SK-N-SH treated with all-trans-retinoic acid at 6 μM for 48 hours (cell line): ENCODE measurements at regions not wholly inside any gene's neighbourhood (a gene's known extent, or its start where the extent isn't known, plus 50 kb on each side); places are given as distances from the start of the nearest gene placed in this dataset.
"Not testable (repeated sequence)": the region's sequence is repeated elsewhere in the genome, so short reads cannot be mapped to it uniquely, and the experiment has no call there.

Source experiments
- ATAC-seq: fragments of 200-7000 bp; cut with Tn5 transposase; 3 replicates; pipeline ENCODE4 v1.9.1; 2020; ENCODE audit warnings: mild to moderate bottlenecking, moderate library complexity
- ARNTL ChIP-seq: fragments of 450-650 bp; formaldehyde crosslinking; IDR thresholded peaks from 2 replicates; pipeline ENCODE4 v1.5.0; 2020; ENCODE audit warnings: low read depth, mild to moderate bottlenecking, moderate library complexity, borderline replicate concordance
- BACH2 ChIP-seq: fragments of 250-450 bp; sonication (Bioruptor Pico); IDR thresholded peaks from 2 replicates; pipeline ENCODE4 v1.9.0; 2021; ENCODE audit warnings: mild to moderate bottlenecking, borderline replicate concordance
- CREB5 ChIP-seq: fragments of 250-450 bp; sonication (Bioruptor Pico); IDR thresholded peaks from 2 replicates; pipeline ENCODE4 v1.5.1; 2020; ENCODE audit warnings: low read depth, mild to moderate bottlenecking, moderate library complexity
- CSDC2 ChIP-seq: fragments of 250-450 bp; sonication (Bioruptor Pico); IDR thresholded peaks from 2 replicates; pipeline ENCODE4 v1.5.0; 2020; ENCODE audit warnings: mild to moderate bottlenecking, moderate library complexity
- CSRNP3 ChIP-seq: fragments of 250-450 bp; sonication (Bioruptor Pico); IDR thresholded peaks from 2 replicates; pipeline ENCODE4 v1.5.1; 2021; ENCODE audit warnings: mild to moderate bottlenecking, moderate library complexity
- ESRRG ChIP-seq: fragments of 250-450 bp; sonication (Bioruptor Pico); IDR thresholded peaks from 2 replicates; pipeline ENCODE4 v1.6.1; 2021; ENCODE audit warnings: mild to moderate bottlenecking
- ISL1 ChIP-seq: fragments of 250-450 bp; sonication (Bioruptor Pico); IDR thresholded peaks from 2 replicates; pipeline ENCODE4 v2.1.2; 2022; ENCODE audit warnings: mild to moderate bottlenecking, moderate library complexity
- OSR1 ChIP-seq: fragments of 250-450 bp; sonication (Bioruptor Pico); IDR thresholded peaks from 2 replicates; pipeline ENCODE4 v1.8.0; 2022; ENCODE audit warnings: moderate library complexity, mild to moderate bottlenecking, inconsistent platforms
- PATZ1 ChIP-seq: fragments of 250-450 bp; sonication (Bioruptor Pico); IDR thresholded peaks from 2 replicates; pipeline ENCODE4 v1.8.0; 2020; ENCODE audit warnings: mild to moderate bottlenecking, moderate library complexity, borderline replicate concordance
- POU6F1 ChIP-seq: fragments of 250-450 bp; sonication (Bioruptor Pico); IDR thresholded peaks from 2 replicates; pipeline ENCODE4 v1.8.0; 2021; ENCODE audit warnings: low read depth, mild to moderate bottlenecking, moderate library complexity, borderline replicate concordance
- PPARA ChIP-seq: fragments of 250-450 bp; sonication (Bioruptor Pico); IDR thresholded peaks from 2 replicates; pipeline ENCODE4 v1.5.0; 2020; ENCODE audit warnings: mild to moderate bottlenecking, borderline replicate concordance
- RARB ChIP-seq: fragments of 250-450 bp; sonication (Bioruptor Pico); IDR thresholded peaks from 2 replicates; pipeline ENCODE4 v1.8.0; 2021; ENCODE audit warnings: mild to moderate bottlenecking, moderate library complexity
- SNAI2 ChIP-seq: fragments of 250-450 bp; sonication (Bioruptor Pico); IDR thresholded peaks from 2 replicates; pipeline ENCODE4 v1.5.0; 2020; ENCODE audit warnings: mild to moderate bottlenecking, moderate library complexity
- TCF4 ChIP-seq: fragments of 250-450 bp; sonication (Bioruptor Pico); IDR thresholded peaks from 2 replicates; pipeline ENCODE4 v1.8.0; 2021; ENCODE audit warnings: mild to moderate bottlenecking, moderate library complexity, borderline replicate concordance
- TOX ChIP-seq: fragments of 250-450 bp; sonication (Bioruptor Pico); IDR thresholded peaks from 2 replicates; pipeline ENCODE4 v1.8.0; 2021; ENCODE audit warnings: mild to moderate bottlenecking, moderate library complexity, borderline replicate concordance
- ZC3H10 ChIP-seq: fragments of 250-450 bp; sonication (Bioruptor Pico); IDR thresholded peaks from 2 replicates; pipeline ENCODE4 v1.5.1; 2021; ENCODE audit warnings: mild to moderate bottlenecking, moderate library complexity
- ZFP30 ChIP-seq: fragments of 450-650 bp; formaldehyde crosslinking; IDR thresholded peaks from 2 replicates; pipeline ENCODE4 v1.5.0; 2022; ENCODE audit warnings: mild to moderate bottlenecking, moderate library complexity
- ZNF565 ChIP-seq: fragments of 450-650 bp; formaldehyde crosslinking; conservative IDR thresholded peaks from 2 replicates; pipeline ENCODE4 v1.5.0; 2020; ENCODE audit warnings: low read depth, mild to moderate bottlenecking, moderate library complexity
- ZNF70 ChIP-seq: fragments of 450-650 bp; formaldehyde crosslinking; IDR thresholded peaks from 2 replicates; pipeline ENCODE4 v1.5.0; 2020; ENCODE audit warnings: mild to moderate bottlenecking, moderate library complexity
- ZNF8 ChIP-seq: fragments of 450-650 bp; formaldehyde crosslinking; IDR thresholded peaks from 2 replicates; pipeline ENCODE4 v1.5.0; 2020; ENCODE audit warnings: mild to moderate bottlenecking, moderate library complexity

DNA sequence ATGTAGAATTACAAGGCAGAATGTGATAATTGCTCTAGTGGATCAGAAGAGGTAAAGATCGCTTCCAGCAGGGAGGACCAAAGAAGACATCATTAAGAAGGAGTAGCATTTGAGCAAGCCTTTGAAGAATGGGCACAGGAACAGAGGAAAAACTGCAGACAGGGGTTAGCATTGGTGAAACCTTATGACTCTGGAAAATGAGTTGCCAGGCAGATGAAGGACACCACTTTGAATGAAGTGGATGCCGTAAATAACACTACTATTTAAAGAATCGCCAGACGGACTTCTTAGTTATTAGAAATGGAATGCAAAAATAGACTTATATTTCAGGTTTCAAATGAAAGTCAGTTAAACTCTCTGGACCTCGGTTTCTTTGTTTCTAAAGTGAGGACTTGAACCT lies 727.7 kb downstream of the USP25 start:
- no peak for ATAC-seq
- TF ChIP-seq RARB (no peak), CREB5 (no peak), SNAI2 (CRISPR knock-in tag) (no peak), ESRRG (CRISPR knock-in tag) (no peak), TCF4 (no peak), ISL1 (CRISPR knock-in tag) (no peak), ARNTL (CRISPR knock-in tag) (no peak), ZNF565 (CRISPR knock-in tag) (no peak), PATZ1 (CRISPR knock-in tag) (no peak)

GRCh38 chr21:16460936-16461335 lies 731.2 kb downstream of the USP25 start:
- ATAC-seq = no peak
- TF ChIP-seq ISL1 (CRISPR knock-in tag) (no peak), CREB5 (no peak), ARNTL (CRISPR knock-in tag) (no peak), ESRRG (CRISPR knock-in tag) (no peak), POU6F1 (no peak), ZFP30 (no peak), ZNF565 (CRISPR knock-in tag) (no peak), BACH2 (CRISPR knock-in tag) (no peak), CSDC2 (CRISPR knock-in tag) (no peak), PPARA (no peak), OSR1 (no peak), TCF4 (no peak), ZNF8 (CRISPR knock-in tag) (no peak), ZC3H10 (CRISPR knock-in tag) (no peak), ZNF70 (CRISPR knock-in tag) (no peak), PATZ1 (CRISPR knock-in tag) (no peak), SNAI2 (CRISPR knock-in tag) (no peak), RARB (no peak), TOX (no peak)

- not testable (repeated sequence) for ATAC-seq
Observed at GRCh38 chr21:16464211-16464889, 734.6 kb downstream of the USP25 start.

DNA sequence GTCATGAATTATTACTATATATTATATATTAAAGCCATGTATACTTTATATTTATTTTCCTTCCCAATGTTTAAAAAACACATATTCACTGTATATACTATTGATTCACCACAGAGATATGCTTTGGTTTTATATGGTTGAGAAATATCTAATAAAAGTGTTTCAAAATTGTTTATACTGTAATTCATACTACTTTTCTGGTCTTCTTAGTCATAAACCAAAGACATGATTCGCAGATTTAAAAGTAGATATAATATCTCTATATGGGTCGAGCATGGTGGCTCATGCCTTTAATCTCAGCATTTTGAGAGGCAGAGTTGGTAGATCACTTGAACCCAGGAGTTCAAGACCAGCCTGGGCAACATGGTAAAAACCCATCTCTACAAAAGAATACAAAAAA lies 738.4 kb downstream of the USP25 start:
- ATAC-seq = no peak
- no peak for TF ChIP-seq CSRNP3 (CRISPR knock-in tag)
